ENCODE measurements at regions not wholly inside any gene's neighbourhood (a gene's known extent, or its start where the extent isn't known, plus 50 kb on each side); places are given as distances from the start of the nearest gene placed in this dataset.
"Not testable (repeated sequence)": the region's sequence is repeated elsewhere in the genome, so short reads cannot be mapped to it uniquely, and the experiment has no call there.

- Histone ChIP-seq H3K27me3 (no peaks in the 10 kb centered on the region), H3K36me3 (no peaks in the 10 kb centered on the region), H3K4me3 (no peak overlapping the region), H3K27ac (no peak overlapping the region), H3K9me3 (peaks cover 0 to 4% of the 10 kb centered on the region in 2 donors), H3K4me1 (no peaks in the 10 kb centered on the region)
- DNase-seq (no peak), ATAC-seq (no peak)
- TF ChIP-seq CTCF (IDR thresholded peaks at IDR 0.05): no peak
- intact Hi-C loops (cut with DNase I): no loop called here
These were observed 1349.8 kb downstream of the SUCLG1 start for GRCh38 chr2:83109284-83109683.

- no peak for TF ChIP-seq CTCF (IDR thresholded peaks at IDR 0.05)
- no peaks in the 10 kb centered on the region for H3K27me3 ChIP-seq
These were observed 1352.2 kb downstream of the SUCLG1 start for GRCh38 chr2:83106853-83107252.

DNA sequence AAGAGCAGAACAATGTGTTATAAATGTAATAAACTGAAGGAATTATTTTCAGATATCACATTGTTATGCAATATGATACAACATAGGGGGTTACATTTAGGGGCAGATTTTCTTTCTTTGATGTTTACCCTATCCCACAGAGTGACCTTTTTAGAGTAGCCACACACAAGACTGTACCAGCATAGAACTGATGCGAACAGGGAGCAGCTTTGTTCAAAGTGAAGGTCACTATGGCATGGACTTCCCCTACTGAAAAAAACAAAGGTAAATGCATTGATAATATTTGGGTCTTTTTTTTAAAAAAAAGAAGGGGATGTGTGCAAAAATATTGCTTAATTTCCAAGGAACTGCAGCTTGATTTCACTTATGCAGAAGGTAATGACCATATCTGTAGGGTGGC is 1354.9 kb downstream of the SUCLG1 start:
- Histone ChIP-seq H3K4me1 (no peaks in the 10 kb centered on the region), H3K4me3 (no peak overlapping the region), H3K36me3 (no peaks in the 10 kb centered on the region), H3K9me3 (peaks cover 0 to 9% of the 10 kb centered on the region in 2 donors), H3K27ac (no peak overlapping the region), H3K27me3 (no peaks in the 10 kb centered on the region)
- TF ChIP-seq CTCF (IDR thresholded peaks at IDR 0.05): no peak
- DNase-seq (no peak), ATAC-seq (no peak)
- intact Hi-C loops (cut with DNase I): no loop called here

More at GRCh38 chr2:83106853-83107252, 1352.2 kb downstream of the SUCLG1 start:
- no peak for ATAC-seq
- DNase-seq: no peak
- intact Hi-C loops (cut with DNase I): no loop called here
- Histone ChIP-seq H3K4me1 (no peaks in the 10 kb centered on the region), H3K9me3 (peaks cover 0 to 4% of the 10 kb centered on the region in 2 donors), H3K4me3 (no peak overlapping the region), H3K27ac (no peak overlapping the region), H3K36me3 (no peaks in the 10 kb centered on the region)

DNA sequence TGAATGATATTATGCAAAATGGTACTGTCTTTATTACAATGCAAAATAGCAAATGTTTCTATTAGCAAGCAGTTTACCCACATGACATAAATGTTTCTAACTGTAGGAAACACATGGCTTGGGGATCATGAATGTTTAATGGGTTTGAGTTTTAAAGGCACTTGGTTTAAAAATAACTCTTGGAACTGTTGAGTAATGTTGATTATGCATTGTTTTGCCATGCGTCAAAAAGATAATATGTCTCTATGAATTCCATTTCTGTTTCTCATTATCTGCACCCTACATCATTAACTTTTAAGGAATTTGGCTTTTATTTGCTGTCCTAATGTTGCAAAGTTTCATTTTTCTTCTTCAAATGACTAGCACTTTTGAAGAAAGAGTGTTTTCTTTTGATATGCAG is 1355.5 kb downstream of the SUCLG1 start:
- H3K4me3 ChIP-seq: no peak overlapping the region
- no peaks in the 10 kb centered on the region for H3K27me3 ChIP-seq
- ATAC-seq (peak; percentile 49), DNase-seq (peak in 2 of 4 donors; percentile 7 to 8)
- no peak overlapping the region for H3K27ac ChIP-seq
- no peaks in the 10 kb centered on the region for H3K4me1 ChIP-seq
- peaks cover 0 to 5% of the 10 kb centered on the region in 2 donors for H3K9me3 ChIP-seq
- intact Hi-C loops (cut with DNase I): no loop called here
- no peaks in the 10 kb centered on the region for H3K36me3 ChIP-seq
- TF ChIP-seq CTCF (IDR thresholded peaks at IDR 0.05): no peak

- H3K27ac ChIP-seq; H3K4me3 ChIP-seq; H3K36me3 ChIP-seq; H3K27me3 ChIP-seq; H3K4me1 ChIP-seq; intact Hi-C loops (cut with DNase I); ATAC-seq; H3K9me3 ChIP-seq: not testable (repeated sequence)
- peak in 1 of 4 donors; percentile 31 for DNase-seq
These were observed 1370.0 kb downstream of the SUCLG1 start for GRCh38 chr2:83089051-83089450.

GRCh38 chr2:83085869-83086268 is 1373.2 kb downstream of the SUCLG1 start:
- ATAC-seq (no peak), DNase-seq (no peak)
- no peaks in the 10 kb centered on the region for H3K36me3 ChIP-seq
- intact Hi-C loops (cut with DNase I): no loop called here
- H3K9me3 ChIP-seq: no peaks in the 10 kb centered on the region
- H3K4me1 ChIP-seq: no peaks in the 10 kb centered on the region
- H3K4me3 ChIP-seq: no peak overlapping the region
- TF ChIP-seq CTCF (IDR thresholded peaks at IDR 0.05): no peak
- H3K27ac ChIP-seq: no peak overlapping the region
- no peaks in the 10 kb centered on the region for H3K27me3 ChIP-seq

Measured in left lung (tissue), 4 donors.